ENCODE measurements at regions not wholly inside any gene's neighbourhood (a gene's known extent, or its start where the extent isn't known, plus 50 kb on each side); places are given as distances from the start of the nearest gene placed in this dataset.

- TF ChIP-seq CTCF (IDR thresholded peaks at IDR 0.05) (no peak), POLR2A (IDR thresholded peaks at IDR 0.05) (no peak)
Observed at GRCh38 chr6:40322336-40322735, 264.8 kb downstream of the LRFN2 start.
